ENCODE measurements at regions not wholly inside any gene's neighbourhood (a gene's known extent, or its start where the extent isn't known, plus 50 kb on each side); places are given as distances from the start of the nearest gene placed in this dataset.

DNA sequence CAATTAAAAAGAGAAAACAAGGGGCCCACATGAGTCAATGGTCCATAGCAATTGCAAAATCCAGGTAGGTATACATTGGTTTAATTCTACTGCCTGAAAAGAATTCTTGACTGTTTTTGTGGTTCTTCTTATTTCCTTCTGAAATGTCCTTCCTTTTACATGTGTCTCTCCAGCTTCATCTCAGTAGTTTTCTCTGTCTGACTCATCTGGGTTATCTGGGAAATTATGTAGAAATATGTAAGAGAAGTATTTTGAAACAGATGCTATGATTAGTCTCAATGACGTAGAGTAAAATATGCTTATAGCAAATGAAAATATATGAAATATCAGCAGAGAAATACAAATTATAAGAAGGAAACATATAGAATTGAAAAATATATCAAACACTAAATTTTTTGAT is 953.2 kb downstream of the BRINP3 start:
- ChIA-PET CTCF (no interaction called here), POLR2A (no interaction called here)
- H3K9me3 Mint-ChIP-seq, result peaks cover 3% of the 10 kb centered on the region
- Histone ChIP-seq H3K9me3 (ENCODE audit: control insufficient read depth in 1 of 2, insufficient read depth in 1 of 2, low read length in 2 of 2) (peaks cover 0 to 6% of the 10 kb centered on the region in 2 experiments), H3K4me3 (ENCODE audit: low read length) (no peak overlapping the region), H3K27me3 (ENCODE audit: control insufficient read depth in 1 of 2, insufficient read depth in 2 of 2, low read length in 2 of 2) (no peaks in the 10 kb centered on the region), H3K36me3 (ENCODE audit: insufficient read depth, low read length) (no peaks in the 10 kb centered on the region), H3K4me1 (ENCODE audit: insufficient read depth, low read length) (no peaks in the 10 kb centered on the region), H3K27ac (ENCODE audit: low read depth in 1 of 2, low read length in 2 of 2) (no peak overlapping the region)
- no peaks in the 10 kb centered on the region for H3K36me3 Mint-ChIP-seq (ENCODE audit: low read depth)
- no peaks in the 10 kb centered on the region for H3K27me3 Mint-ChIP-seq
- ATAC-seq (ENCODE audit: poor library complexity), result no peak
- DNase-seq, result no peak
- no peak overlapping the region for H3K4me3 Mint-ChIP-seq
- TF ChIP-seq CTCF (IDR thresholded peaks at IDR 0.05), result no peak
- intact Hi-C loops (cut with DNase I, micrococcal nuclease), result no loop called here
- H3K27ac Mint-ChIP-seq, result no peak overlapping the region
- no peaks in the 10 kb centered on the region for H3K4me1 Mint-ChIP-seq (ENCODE audit: low read depth)

GRCh38 chr1:189530162-189530561 is 947.5 kb downstream of the BRINP3 start:
- H3K36me3 ChIP-seq (ENCODE audit: insufficient read depth, low read length), result no peaks in the 10 kb centered on the region
- Mint-ChIP-seq H3K27ac (no peak overlapping the region), H3K4me1 (ENCODE audit: low read depth) (no peaks in the 10 kb centered on the region), H3K9me3 (peaks cover 12% of the 10 kb centered on the region), H3K27me3 (no peaks in the 10 kb centered on the region), H3K4me3 (no peak overlapping the region), H3K36me3 (ENCODE audit: low read depth) (no peaks in the 10 kb centered on the region)
- intact Hi-C loops (cut with DNase I, micrococcal nuclease), result no loop called here
- ChIA-PET CTCF (interaction anchor here (1.0 kb wide), 1 partner anchor 35 kb away, joined by 3 read pairs; no protein-coding TSS in a partner anchor), POLR2A (no interaction called here)
- H3K27me3 ChIP-seq (ENCODE audit: control insufficient read depth in 1 of 2, insufficient read depth in 2 of 2, low read length in 2 of 2), result no peaks in the 10 kb centered on the region
- no peak overlapping the region for H3K27ac ChIP-seq (ENCODE audit: low read depth in 1 of 2, low read length in 2 of 2)
- TF ChIP-seq CTCF (IDR thresholded peaks at IDR 0.05), result no peak
- no peak for DNase-seq
- no peak for ATAC-seq (ENCODE audit: poor library complexity)
- no peak overlapping the region for H3K4me3 ChIP-seq (ENCODE audit: low read length)
- no peaks in the 10 kb centered on the region for H3K9me3 ChIP-seq (ENCODE audit: control insufficient read depth in 1 of 2, insufficient read depth in 1 of 2, low read length in 2 of 2)
- H3K4me1 ChIP-seq (ENCODE audit: insufficient read depth, low read length), result no peaks in the 10 kb centered on the region

GRCh38 chr1:189538271-189538670 is 939.4 kb downstream of the BRINP3 start:
- Mint-ChIP-seq H3K36me3 (ENCODE audit: low read depth) (no peaks in the 10 kb centered on the region), H3K9me3 (peaks cover 18% of the 10 kb centered on the region), H3K27ac (no peak overlapping the region), H3K4me3 (no peak overlapping the region), H3K27me3 (no peaks in the 10 kb centered on the region), H3K4me1 (ENCODE audit: low read depth) (no peaks in the 10 kb centered on the region)
- peaks cover 0 to 5% of the 10 kb centered on the region in 2 experiments for H3K9me3 ChIP-seq (ENCODE audit: control insufficient read depth in 1 of 2, insufficient read depth in 1 of 2, low read length in 2 of 2)
- no peak overlapping the region for H3K4me3 ChIP-seq (ENCODE audit: low read length)
- no peaks in the 10 kb centered on the region for H3K4me1 ChIP-seq (ENCODE audit: insufficient read depth, low read length)
- no peak for TF ChIP-seq CTCF (IDR thresholded peaks at IDR 0.05)
- ChIA-PET CTCF (no interaction called here), POLR2A (no interaction called here)
- DNase-seq (no peak), ATAC-seq (ENCODE audit: poor library complexity) (no peak)
- no peaks in the 10 kb centered on the region for H3K36me3 ChIP-seq (ENCODE audit: insufficient read depth, low read length)
- no peak overlapping the region for H3K27ac ChIP-seq (ENCODE audit: low read depth in 1 of 2, low read length in 2 of 2)
- H3K27me3 ChIP-seq (ENCODE audit: control insufficient read depth in 1 of 2, insufficient read depth in 2 of 2, low read length in 2 of 2), result no peaks in the 10 kb centered on the region
- intact Hi-C loops (cut with DNase I, micrococcal nuclease), result no loop called here
